Activated T-cell treated with anti-CD3 and anti-CD28 coated beads, Interleukin-2, amount 50 U/mL, for 24 hours (primary cell): ENCODE measurements at regions not wholly inside any gene's neighbourhood (a gene's known extent, or its start where the extent isn't known, plus 50 kb on each side); places are given as distances from the start of the nearest gene placed in this dataset.

ENCODE experiments used
- DNase-seq: peaks from one replicate; pipeline ENCODE4 v3.0.0-alpha.2; 2020
- H3K27ac Mint-ChIP-seq: 2 replicates; pipeline ENCODE4 v1.8.0; 2020; ENCODE audit warnings: mild to moderate bottlenecking, mixed read lengths
- H3K27me3 Mint-ChIP-seq: 2 replicates; pipeline ENCODE4 v1.8.0; 2020; ENCODE audit warnings: mixed read lengths
- H3K36me3 Mint-ChIP-seq: 2 replicates; pipeline ENCODE4 v1.8.0; 2020; ENCODE audit warnings: low read depth, mixed read lengths
- H3K4me1 Mint-ChIP-seq: 2 replicates; pipeline ENCODE4 v1.8.0; 2020; ENCODE audit warnings: low read depth, mixed read lengths
- H3K4me3 Mint-ChIP-seq: 2 replicates; pipeline ENCODE4 v1.8.0; 2020; ENCODE audit warnings: mild to moderate bottlenecking, moderate library complexity, mixed read lengths
- H3K9me3 Mint-ChIP-seq: 2 replicates; pipeline ENCODE4 v1.8.0; 2020; ENCODE audit warnings: mixed read lengths

DNA sequence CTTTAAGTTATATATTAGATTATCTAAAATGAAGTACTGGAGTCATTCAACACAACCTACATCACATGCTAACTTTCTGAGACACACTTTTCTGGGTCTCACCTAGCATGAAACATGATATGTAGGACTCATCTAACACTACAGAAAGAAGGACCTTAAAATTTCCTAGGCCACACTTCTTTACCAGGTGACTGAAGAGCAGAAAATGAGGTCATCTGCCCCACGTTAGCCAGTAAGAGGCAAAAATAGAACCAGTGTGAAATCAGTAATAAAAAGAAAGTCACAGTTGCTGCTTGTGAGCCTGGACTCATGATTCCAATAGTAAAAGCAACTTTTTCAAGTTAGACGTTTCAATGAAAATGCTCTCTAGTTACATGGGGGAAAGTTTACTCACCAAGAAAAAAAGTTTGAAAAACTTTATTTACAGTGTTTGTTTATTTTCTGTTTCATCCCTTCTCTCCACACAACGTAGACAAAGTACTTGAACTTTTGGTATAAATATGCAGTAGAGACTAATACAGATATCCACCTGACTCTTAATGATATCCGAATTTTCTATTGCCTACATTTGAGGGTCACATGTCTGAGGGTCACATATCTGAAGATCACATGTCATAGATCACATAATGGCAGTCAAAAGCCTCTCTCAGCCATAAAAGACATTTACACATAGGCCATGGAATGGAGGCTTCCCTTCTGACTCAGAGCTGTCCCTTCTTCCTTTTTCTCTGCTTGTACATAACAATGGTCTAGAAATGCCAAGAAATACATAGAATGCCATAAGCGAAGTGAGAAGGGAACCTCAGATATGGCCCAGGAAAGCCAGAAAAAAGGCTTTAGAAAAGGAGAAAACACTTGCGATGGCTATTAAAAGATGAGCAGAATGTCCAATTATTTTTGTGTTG, 362.9 kb downstream of the ZEB2 start:
- H3K27me3 Mint-ChIP-seq, result no peaks in the 10 kb centered on the region
- no peak overlapping the region for H3K4me3 Mint-ChIP-seq
- no peaks in the 10 kb centered on the region for H3K36me3 Mint-ChIP-seq
- no peak overlapping the region for H3K27ac Mint-ChIP-seq
- no peak for DNase-seq
- H3K9me3 Mint-ChIP-seq, result no peaks in the 10 kb centered on the region
- H3K4me1 Mint-ChIP-seq, result peaks cover 8% of the 10 kb centered on the region

DNA sequence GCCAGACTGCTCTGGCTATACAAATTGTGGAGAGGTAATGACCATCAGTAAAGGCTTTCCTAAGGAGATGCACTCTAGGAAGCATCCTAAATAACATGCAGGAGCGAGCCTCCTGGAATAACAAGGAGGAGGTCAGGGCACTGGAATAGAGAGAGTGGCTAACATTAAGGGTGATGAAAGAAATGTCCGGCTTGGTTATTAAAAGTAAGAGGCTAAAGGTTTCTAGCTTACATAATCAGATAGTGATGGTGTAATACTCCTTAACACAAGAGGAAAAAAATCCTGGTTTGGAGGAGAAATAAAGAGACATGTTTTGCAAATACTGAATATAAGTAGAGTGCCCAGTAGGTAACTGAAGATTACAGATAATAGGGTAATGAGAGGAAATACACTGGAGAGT, 365.7 kb downstream of the ZEB2 start:
- H3K27ac Mint-ChIP-seq, result no peak overlapping the region
- H3K36me3 Mint-ChIP-seq, result no peaks in the 10 kb centered on the region
- no peaks in the 10 kb centered on the region for H3K27me3 Mint-ChIP-seq
- no peak overlapping the region for H3K4me3 Mint-ChIP-seq
- no peak for DNase-seq
- H3K4me1 Mint-ChIP-seq, result peaks cover 6% of the 10 kb centered on the region
- H3K9me3 Mint-ChIP-seq, result no peaks in the 10 kb centered on the region

- Mint-ChIP-seq H3K4me1 (peaks cover 6% of the 10 kb centered on the region), H3K36me3 (no peaks in the 10 kb centered on the region), H3K27ac (peak overlapping the region; percentile 10), H3K27me3 (no peaks in the 10 kb centered on the region), H3K4me3 (no peak overlapping the region), H3K9me3 (no peaks in the 10 kb centered on the region)
- DNase-seq, result no peak
Measured at GRCh38 chr2:144152817-144153271, 367.1 kb downstream of the ZEB2 start.

DNA sequence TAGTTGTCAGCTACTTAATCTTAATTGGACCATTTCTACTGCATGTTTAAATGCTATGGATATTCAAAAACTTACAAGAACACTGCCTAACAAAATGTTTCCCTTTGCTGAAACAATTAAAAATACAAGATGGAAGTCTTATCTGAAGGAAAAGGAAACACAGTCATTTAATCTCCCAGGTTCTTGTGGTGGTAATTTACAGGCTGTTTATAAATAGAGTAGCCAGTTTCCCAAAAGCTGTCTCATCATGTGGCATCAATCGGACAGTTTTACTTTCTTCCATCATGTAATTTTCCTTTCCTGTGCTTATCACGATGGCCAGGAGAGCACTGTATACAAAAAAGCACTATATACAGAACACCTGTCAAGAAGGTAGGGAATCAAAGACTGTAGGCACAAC, 368.1 kb downstream of the ZEB2 start:
- no peaks in the 10 kb centered on the region for H3K36me3 Mint-ChIP-seq
- no peak for DNase-seq
- no peaks in the 10 kb centered on the region for H3K9me3 Mint-ChIP-seq
- peaks cover 6% of the 10 kb centered on the region for H3K4me1 Mint-ChIP-seq
- H3K27ac Mint-ChIP-seq, result no peak overlapping the region
- no peaks in the 10 kb centered on the region for H3K27me3 Mint-ChIP-seq
- no peak overlapping the region for H3K4me3 Mint-ChIP-seq

DNA sequence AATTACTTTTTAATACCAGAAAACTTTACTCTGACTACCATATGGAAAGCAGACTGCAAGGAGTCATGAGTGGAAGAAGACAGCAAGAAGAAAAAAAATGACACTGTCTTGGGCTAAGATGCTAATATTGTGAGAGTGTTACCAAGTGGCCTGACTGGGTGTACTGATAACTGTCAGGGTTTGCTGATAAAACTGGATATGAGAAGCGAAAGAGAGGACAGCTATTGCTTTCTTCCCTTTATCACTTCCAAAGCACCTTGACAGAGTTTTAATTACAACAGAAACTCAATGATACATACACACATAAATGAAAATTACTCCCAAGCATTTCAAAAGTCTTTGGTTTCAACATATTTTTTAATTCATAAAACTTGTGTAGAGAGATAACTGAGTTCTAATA, 368.5 kb downstream of the ZEB2 start:
- H3K4me3 Mint-ChIP-seq, result no peak overlapping the region
- no peaks in the 10 kb centered on the region for H3K36me3 Mint-ChIP-seq

DNA sequence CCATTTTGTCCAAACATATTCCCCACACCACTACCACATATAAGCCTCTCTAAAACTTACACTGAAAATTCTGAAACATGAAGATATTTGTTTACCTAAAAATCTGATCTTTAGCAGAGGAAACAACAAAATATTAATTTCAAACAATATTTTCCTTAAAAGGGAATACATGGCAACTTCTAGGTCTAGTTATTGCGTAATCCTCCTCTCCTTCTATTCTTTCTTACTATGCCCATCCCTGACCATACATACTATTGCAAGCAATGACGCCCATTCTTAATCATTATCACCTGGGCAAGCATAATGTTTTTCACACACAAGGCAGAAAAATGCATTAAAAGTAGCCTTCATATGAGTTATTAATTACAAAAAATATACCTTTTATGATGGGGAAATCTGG, 372.6 kb downstream of the ZEB2 start:
- Mint-ChIP-seq H3K27me3 (no peaks in the 10 kb centered on the region), H3K9me3 (no peaks in the 10 kb centered on the region), H3K4me1 (peaks cover 4% of the 10 kb centered on the region), H3K4me3 (no peak overlapping the region), H3K27ac (no peak overlapping the region), H3K36me3 (peaks cover 4% of the 10 kb centered on the region)
- DNase-seq, result no peak

More for the DNA sequence above, 368.5 kb downstream of the ZEB2 start:
- Mint-ChIP-seq H3K27me3 (no peaks in the 10 kb centered on the region), H3K4me1 (peaks cover 6% of the 10 kb centered on the region), H3K9me3 (no peaks in the 10 kb centered on the region), H3K27ac (no peak overlapping the region)
- DNase-seq, result no peak

- H3K27me3 Mint-ChIP-seq, result no peaks in the 10 kb centered on the region
- H3K36me3 Mint-ChIP-seq, result peaks cover 6% of the 10 kb centered on the region
- no peak overlapping the region for H3K4me3 Mint-ChIP-seq
- H3K27ac Mint-ChIP-seq, result no peak overlapping the region
- DNase-seq, result no peak
- H3K4me1 Mint-ChIP-seq, result peaks cover 1% of the 10 kb centered on the region
- H3K9me3 Mint-ChIP-seq, result no peaks in the 10 kb centered on the region
Measured at GRCh38 chr2:144146876-144147275, 373.0 kb downstream of the ZEB2 start.

GRCh38 chr2:144146076-144146475, 373.8 kb downstream of the ZEB2 start:
- no peaks in the 10 kb centered on the region for H3K27me3 Mint-ChIP-seq
- H3K9me3 Mint-ChIP-seq, result no peaks in the 10 kb centered on the region
- peaks cover 1% of the 10 kb centered on the region for H3K4me1 Mint-ChIP-seq
- H3K4me3 Mint-ChIP-seq, result no peak overlapping the region
- no peak for DNase-seq
- H3K36me3 Mint-ChIP-seq, result peaks cover 11% of the 10 kb centered on the region
- H3K27ac Mint-ChIP-seq, result no peak overlapping the region

GRCh38 chr2:144143294-144144151, 376.4 kb downstream of the ZEB2 start:
- peaks cover 1% of the 10 kb centered on the region for H3K4me1 Mint-ChIP-seq
- H3K9me3 Mint-ChIP-seq, result no peaks in the 10 kb centered on the region
- no peak overlapping the region for H3K27ac Mint-ChIP-seq
- no peak overlapping the region for H3K4me3 Mint-ChIP-seq
- H3K36me3 Mint-ChIP-seq, result peaks cover 16% of the 10 kb centered on the region
- H3K27me3 Mint-ChIP-seq, result no peaks in the 10 kb centered on the region
- no peak for DNase-seq

DNA sequence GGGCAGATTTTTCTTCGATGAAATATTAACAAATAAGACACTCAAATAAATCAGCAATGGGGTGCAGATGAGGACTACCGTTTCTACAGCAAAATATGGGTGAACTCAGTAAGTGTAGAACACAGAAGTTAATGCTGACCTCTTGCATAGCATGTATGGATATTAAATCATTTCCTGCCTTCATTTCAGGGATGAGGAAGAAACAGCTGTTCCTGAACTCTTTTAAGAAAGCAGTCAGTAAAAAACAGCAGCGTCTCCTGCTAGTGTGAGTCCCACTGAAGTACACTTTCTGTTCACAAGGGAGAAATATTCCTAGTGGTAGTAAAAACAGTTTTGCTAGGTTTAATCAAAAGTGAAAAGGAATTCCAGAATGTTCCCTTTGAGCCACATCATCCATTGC, 379.0 kb downstream of the ZEB2 start:
- Mint-ChIP-seq H3K9me3 (no peaks in the 10 kb centered on the region), H3K4me1 (peaks cover 1% of the 10 kb centered on the region), H3K27me3 (no peaks in the 10 kb centered on the region), H3K27ac (no peak overlapping the region), H3K4me3 (no peak overlapping the region), H3K36me3 (peaks cover 24% of the 10 kb centered on the region)
- DNase-seq, result no peak

DNA sequence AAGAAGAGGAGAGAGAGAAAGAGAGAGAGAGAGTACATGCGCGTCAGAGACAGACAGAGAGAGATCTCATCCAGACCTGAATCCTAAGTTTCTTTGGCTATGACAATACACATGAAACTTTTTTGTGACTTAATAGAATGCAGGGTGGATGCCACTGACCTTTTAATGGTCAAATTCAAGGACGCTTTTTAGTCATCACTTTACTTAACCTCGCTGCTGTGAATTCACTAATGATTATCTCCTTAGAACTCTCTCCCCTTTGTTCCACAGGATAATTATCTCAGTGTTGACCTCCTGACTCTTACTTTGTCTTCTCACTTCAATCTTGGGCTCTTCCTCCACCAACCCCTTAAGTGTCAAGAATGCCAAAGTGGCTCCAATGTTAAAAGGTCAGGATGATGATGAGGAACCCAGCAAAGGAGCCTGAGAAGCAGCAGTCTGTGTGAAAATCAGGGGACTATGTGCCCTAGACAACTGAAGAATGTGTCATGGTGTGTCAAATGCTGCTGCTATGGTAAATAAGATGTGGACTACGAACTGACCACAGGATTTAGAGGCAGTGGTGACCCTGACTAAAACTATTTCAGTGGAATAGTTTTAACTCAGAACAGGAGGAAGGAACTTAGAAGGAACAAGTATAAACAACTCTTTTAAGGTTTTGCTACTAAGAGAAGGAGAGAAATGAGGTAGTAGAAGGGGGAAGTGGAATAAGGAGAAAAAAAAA, 382.1 kb downstream of the ZEB2 start:
- Mint-ChIP-seq H3K9me3 (no peaks in the 10 kb centered on the region), H3K4me1 (no peaks in the 10 kb centered on the region), H3K4me3 (no peak overlapping the region), H3K27me3 (no peaks in the 10 kb centered on the region), H3K36me3 (peaks cover 31% of the 10 kb centered on the region), H3K27ac (no peak overlapping the region)
- no peak for DNase-seq

- Mint-ChIP-seq H3K4me3 (no peak overlapping the region), H3K9me3 (no peaks in the 10 kb centered on the region), H3K4me1 (no peaks in the 10 kb centered on the region), H3K27ac (no peak overlapping the region), H3K27me3 (no peaks in the 10 kb centered on the region), H3K36me3 (peaks cover 30% of the 10 kb centered on the region)
- DNase-seq, result no peak
Measured at GRCh38 chr2:144137272-144137671, 382.6 kb downstream of the ZEB2 start.

DNA sequence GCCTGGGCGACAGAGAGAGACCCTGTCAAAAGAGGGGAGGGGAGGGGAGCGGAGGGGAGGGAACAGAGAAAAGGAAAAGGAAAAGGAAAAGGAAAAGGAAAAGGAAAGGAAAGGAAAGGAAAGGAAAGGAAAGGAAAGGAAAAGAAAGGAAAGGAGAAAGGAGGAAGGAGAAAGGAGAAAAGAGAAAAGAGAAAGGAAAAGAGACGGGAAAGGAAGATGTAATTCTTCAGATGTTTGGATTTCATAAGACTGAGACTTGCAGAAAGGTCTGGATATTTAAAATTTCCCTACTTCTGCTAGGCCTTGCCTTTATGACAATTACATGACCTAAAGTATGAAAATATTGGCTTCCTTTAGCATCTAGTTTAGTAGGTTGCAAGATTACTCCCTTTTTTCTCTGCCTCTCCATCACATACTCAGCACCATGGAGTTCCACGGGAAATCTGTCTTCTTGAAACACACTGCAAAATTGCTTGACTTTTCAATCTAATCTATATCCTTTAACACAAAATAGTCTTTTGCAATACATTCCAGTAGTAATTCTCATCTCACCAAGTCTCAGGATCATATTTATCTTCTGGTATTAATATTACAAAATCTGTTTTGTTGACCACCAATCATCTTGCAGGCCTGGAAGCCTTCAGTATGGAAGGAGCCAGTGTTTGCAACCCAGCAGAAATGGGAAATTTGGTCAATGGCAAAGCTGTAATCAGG, 383.5 kb downstream of the ZEB2 start:
- Mint-ChIP-seq H3K27ac (no peak overlapping the region), H3K4me1 (peaks cover under 1% of the 10 kb centered on the region)
- DNase-seq, result no peak

More for the DNA sequence above, 383.5 kb downstream of the ZEB2 start:
- Mint-ChIP-seq H3K27me3 (no peaks in the 10 kb centered on the region), H3K9me3 (no peaks in the 10 kb centered on the region), H3K4me3 (no peak overlapping the region), H3K36me3 (peaks cover 24% of the 10 kb centered on the region)
